BLaER1 treated with 17β-estradiol and CSF1 and Interleukin-3, amounts not matched to agents 10 nM and 100 nM (cell line): ENCODE measurements at regions not wholly inside any gene's neighbourhood (a gene's known extent, or its start where the extent isn't known, plus 50 kb on each side); places are given as distances from the start of the nearest gene placed in this dataset.

Source experiments
- H3K27ac ChIP-seq, 11 experiments: shearing (Covaris generic); formaldehyde crosslinking; 2 replicates each; pipeline ENCODE4 v1.8.1; 2022
- H3K27me3 ChIP-seq, 11 experiments: shearing (Covaris generic); formaldehyde crosslinking; 2 replicates each; pipeline ENCODE4 v1.8.1; 2022
- H3K36me3 ChIP-seq, 11 experiments: shearing (Covaris generic); formaldehyde crosslinking; 2 replicates each; pipeline ENCODE4 v1.8.1; 2022
- H3K4me1 ChIP-seq, 10 experiments: shearing (Covaris generic); formaldehyde crosslinking; 2 replicates each; pipeline ENCODE4 v1.8.1; 2022
- H3K4me2 ChIP-seq, 11 experiments: shearing (Covaris generic); formaldehyde crosslinking; 2 replicates each; pipeline ENCODE4 v1.8.1; 2022
- H3K4me3 ChIP-seq, 10 experiments: shearing (Covaris generic); formaldehyde crosslinking; 2 replicates each; pipeline ENCODE4 v1.8.1; 2022
- H3K9ac ChIP-seq, 11 experiments: shearing (Covaris generic); formaldehyde crosslinking; 2 replicates each; pipeline ENCODE4 v1.8.1; 2022
- H3K9me3 ChIP-seq, 11 experiments: shearing (Covaris generic); formaldehyde crosslinking; replicated peaks in 1 of 11; 2 replicates each; pipeline ENCODE4 v1.8.1; 2022
- H4K20me1 ChIP-seq, 11 experiments: shearing (Covaris generic); formaldehyde crosslinking; 2 replicates each; pipeline ENCODE4 v1.8.1; 2022
- Cebpa-rat ChIP-seq, 11 experiments: shearing (Covaris generic); IDR thresholded peaks; 2 replicates each; pipeline ENCODE4 v1.8.1; 2022

DNA sequence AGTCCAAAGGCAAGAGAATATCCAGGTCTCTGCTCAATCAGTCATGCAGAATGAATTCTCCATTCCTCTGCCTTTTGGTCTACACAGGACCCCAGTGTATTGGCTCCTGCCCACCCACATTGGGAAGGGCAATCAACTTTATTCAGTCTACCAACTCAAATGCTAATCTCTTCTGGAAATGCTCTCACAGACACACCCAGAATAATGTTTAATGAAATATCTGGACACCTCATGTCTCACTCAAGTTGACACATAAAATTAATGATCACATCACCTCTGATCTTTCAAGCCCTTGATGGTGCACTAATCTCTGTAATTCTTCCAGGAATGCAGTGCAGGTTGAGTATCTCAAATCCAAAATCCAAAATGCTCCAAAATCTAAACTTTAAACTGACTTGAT lies 315.6 kb downstream of the HRH4 start:
- Histone ChIP-seq H3K27ac (no peak overlapping the region), H3K9me3 (no peaks in the 10 kb centered on the region), H4K20me1 (no peaks in the 10 kb centered on the region), H3K36me3 (no peaks in the 10 kb centered on the region), H3K4me2 (no peak overlapping the region), H3K4me3 (no peak overlapping the region), H3K4me1 (no peaks in the 10 kb centered on the region), H3K9ac (no peak overlapping the region), H3K27me3 (no peaks in the 10 kb centered on the region)
- TF ChIP-seq Cebpa-rat (IDR thresholded peaks at IDR 0.05) = no peak

- Histone ChIP-seq H3K9me3 (no peaks in the 10 kb centered on the region), H3K4me3 (no peak overlapping the region), H4K20me1 (no peaks in the 10 kb centered on the region), H3K27ac (no peak overlapping the region), H3K27me3 (no peaks in the 10 kb centered on the region), H3K4me1 (no peaks in the 10 kb centered on the region), H3K36me3 (no peaks in the 10 kb centered on the region), H3K9ac (no peak overlapping the region), H3K4me2 (no peak overlapping the region)
- no peak for TF ChIP-seq Cebpa-rat (IDR thresholded peaks at IDR 0.05)
Observed at GRCh38 chr18:24778810-24779418, 318.5 kb downstream of the HRH4 start.

- no peak overlapping the region for H3K27ac ChIP-seq
- no peak overlapping the region for H3K4me3 ChIP-seq
- TF ChIP-seq Cebpa-rat (IDR thresholded peaks at IDR 0.05) = no peak
- no peaks in the 10 kb centered on the region for H3K4me1 ChIP-seq
- peaks cover 0 to 2% (median 0%) of the 10 kb centered on the region in 11 experiments; a peak in 5 of 22 replicates for H3K9me3 ChIP-seq
- H3K4me2 ChIP-seq = no peak overlapping the region
- no peak overlapping the region for H3K9ac ChIP-seq
- no peaks in the 10 kb centered on the region for H4K20me1 ChIP-seq
- no peaks in the 10 kb centered on the region for H3K36me3 ChIP-seq
- no peaks in the 10 kb centered on the region for H3K27me3 ChIP-seq
Observed at GRCh38 chr18:24782566-24782965, 322.1 kb downstream of the HRH4 start.

GRCh38 chr18:24785019-24785418 lies 324.6 kb downstream of the HRH4 start:
- Histone ChIP-seq H3K36me3 (no peaks in the 10 kb centered on the region), H3K27ac (no peak overlapping the region), H3K27me3 (no peaks in the 10 kb centered on the region), H4K20me1 (no peaks in the 10 kb centered on the region), H3K4me1 (no peaks in the 10 kb centered on the region), H3K9ac (no peak overlapping the region), H3K4me2 (no peak overlapping the region), H3K9me3 (peaks cover 0 to 21% (median 6%) of the 10 kb centered on the region in 11 experiments; a peak in 14 of 22 replicates), H3K4me3 (no peak overlapping the region)
- TF ChIP-seq Cebpa-rat (IDR thresholded peaks at IDR 0.05) = no peak

DNA sequence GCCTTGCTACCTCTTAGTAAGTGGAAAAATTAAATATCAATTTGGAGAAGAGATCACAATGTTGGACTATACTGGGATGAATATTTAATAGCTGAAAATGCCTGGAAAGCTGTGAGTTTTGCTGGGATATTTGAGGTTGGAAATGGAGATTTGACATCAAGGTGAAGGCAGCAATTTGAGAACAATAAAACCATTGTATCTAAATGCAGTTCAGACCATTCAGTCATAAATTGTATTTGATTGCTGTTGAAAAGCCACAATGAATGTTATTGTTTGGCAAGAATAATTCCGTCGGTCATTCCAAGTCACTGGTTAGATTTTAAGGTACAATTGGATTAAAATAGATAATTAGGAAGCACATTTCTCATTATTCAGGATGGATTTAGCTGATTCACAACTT lies 325.6 kb downstream of the HRH4 start:
- no peak overlapping the region for H3K4me3 ChIP-seq
- H3K27me3 ChIP-seq = no peaks in the 10 kb centered on the region
- H4K20me1 ChIP-seq = no peaks in the 10 kb centered on the region
- H3K36me3 ChIP-seq = no peaks in the 10 kb centered on the region
- H3K4me1 ChIP-seq = no peaks in the 10 kb centered on the region
- H3K4me2 ChIP-seq = no peak overlapping the region
- peaks cover 0 to 22% (median 6%) of the 10 kb centered on the region in 11 experiments; a peak in 14 of 22 replicates for H3K9me3 ChIP-seq
- no peak overlapping the region for H3K27ac ChIP-seq
- H3K9ac ChIP-seq = no peak overlapping the region
- TF ChIP-seq Cebpa-rat (IDR thresholded peaks at IDR 0.05) = no peak

- no peak overlapping the region for H3K27ac ChIP-seq
- H3K9ac ChIP-seq = no peak overlapping the region
- H3K4me3 ChIP-seq = no peak overlapping the region
- H3K4me2 ChIP-seq = no peak overlapping the region
- no peaks in the 10 kb centered on the region for H3K4me1 ChIP-seq
- no peaks in the 10 kb centered on the region for H3K36me3 ChIP-seq
- H3K27me3 ChIP-seq = no peaks in the 10 kb centered on the region
- no peak for TF ChIP-seq Cebpa-rat (IDR thresholded peaks at IDR 0.05)
- H3K9me3 ChIP-seq = peaks cover 0 to 22% (median 6%) of the 10 kb centered on the region in 11 experiments; a peak in 14 of 22 replicates
- H4K20me1 ChIP-seq = no peaks in the 10 kb centered on the region
Observed at GRCh38 chr18:24790347-24790746, 329.9 kb downstream of the HRH4 start.

- H3K4me2 ChIP-seq = no peak overlapping the region
- no peak overlapping the region for H3K4me3 ChIP-seq
- no peaks in the 10 kb centered on the region for H3K4me1 ChIP-seq
- no peaks in the 10 kb centered on the region for H3K27me3 ChIP-seq
- no peak overlapping the region for H3K9ac ChIP-seq
- no peak overlapping the region for H3K27ac ChIP-seq
- H4K20me1 ChIP-seq = no peaks in the 10 kb centered on the region
- TF ChIP-seq Cebpa-rat (IDR thresholded peaks at IDR 0.05) = no peak
- H3K36me3 ChIP-seq = no peaks in the 10 kb centered on the region
- H3K9me3 ChIP-seq = peaks cover 0 to 22% (median 6%) of the 10 kb centered on the region in 11 experiments; a peak in 14 of 22 replicates
Observed at GRCh38 chr18:24791751-24792545, 331.5 kb downstream of the HRH4 start.

DNA sequence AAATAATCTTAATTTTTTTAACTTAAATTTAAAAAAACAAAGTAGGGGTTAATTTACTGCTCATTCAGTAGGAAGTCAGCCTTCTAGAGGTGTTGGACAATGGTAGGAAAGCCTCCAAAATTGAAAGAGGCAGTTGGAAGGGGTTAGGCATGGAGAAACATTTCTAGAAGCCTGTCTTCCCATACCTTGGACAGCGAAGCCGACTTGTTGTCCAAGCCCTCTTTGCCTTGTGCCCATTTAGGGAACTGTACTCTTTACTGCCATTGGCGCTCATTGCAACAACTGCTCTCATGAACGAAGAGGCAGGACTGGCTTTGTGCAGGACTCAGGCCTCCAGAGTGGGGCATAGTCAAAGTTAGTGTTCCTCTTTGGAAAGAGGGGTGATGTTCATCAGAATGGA lies 333.3 kb downstream of the HRH4 start:
- H3K9ac ChIP-seq = no peak overlapping the region
- no peak overlapping the region for H3K4me2 ChIP-seq
- H4K20me1 ChIP-seq = no peaks in the 10 kb centered on the region
- no peaks in the 10 kb centered on the region for H3K4me1 ChIP-seq
- H3K27me3 ChIP-seq = no peaks in the 10 kb centered on the region
- H3K9me3 ChIP-seq = peaks cover 0 to 11% (median 3%) of the 10 kb centered on the region in 11 experiments; a peak in 9 of 22 replicates
- no peak overlapping the region for H3K4me3 ChIP-seq
- H3K36me3 ChIP-seq = no peaks in the 10 kb centered on the region
- TF ChIP-seq Cebpa-rat (IDR thresholded peaks at IDR 0.05) = no peak
- no peak overlapping the region for H3K27ac ChIP-seq

GRCh38 chr18:24795129-24795528 lies 334.7 kb downstream of the HRH4 start:
- no peaks in the 10 kb centered on the region for H3K4me1 ChIP-seq
- no peaks in the 10 kb centered on the region for H3K27me3 ChIP-seq
- no peak overlapping the region for H3K9ac ChIP-seq
- peaks cover 0 to 8% (median 0%) of the 10 kb centered on the region in 11 experiments; a peak in 1 of 22 replicates for H3K9me3 ChIP-seq
- H4K20me1 ChIP-seq = no peaks in the 10 kb centered on the region
- no peaks in the 10 kb centered on the region for H3K36me3 ChIP-seq
- TF ChIP-seq Cebpa-rat (IDR thresholded peaks at IDR 0.05) = no peak
- H3K27ac ChIP-seq = no peak overlapping the region
- H3K4me2 ChIP-seq = no peak overlapping the region
- no peak overlapping the region for H3K4me3 ChIP-seq

DNA sequence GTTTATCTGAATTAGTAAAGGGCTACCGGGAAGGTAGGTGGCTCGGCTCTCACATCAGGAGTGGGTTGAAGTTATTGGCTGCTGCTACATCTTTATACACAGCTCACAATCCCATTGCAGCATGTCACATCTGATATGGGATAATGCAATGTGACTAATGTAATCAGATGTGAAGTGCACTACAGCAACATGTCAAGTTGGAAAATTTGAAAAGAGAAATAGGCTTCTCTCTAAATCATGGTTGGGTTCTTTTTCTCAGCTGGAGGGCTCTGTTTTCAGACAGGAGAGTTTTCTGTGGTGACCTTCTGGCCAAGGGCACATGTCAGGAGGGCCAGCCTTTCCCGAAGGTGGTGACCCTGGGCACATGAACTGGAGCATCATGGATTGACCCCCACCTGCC lies 337.5 kb downstream of the HRH4 start:
- Histone ChIP-seq H3K27me3 (no peaks in the 10 kb centered on the region), H3K9me3 (no peaks in the 10 kb centered on the region), H3K4me2 (no peak overlapping the region), H3K9ac (no peak overlapping the region), H3K36me3 (no peaks in the 10 kb centered on the region), H3K4me3 (no peak overlapping the region), H4K20me1 (no peaks in the 10 kb centered on the region), H3K4me1 (no peaks in the 10 kb centered on the region), H3K27ac (no peak overlapping the region)
- TF ChIP-seq Cebpa-rat (IDR thresholded peaks at IDR 0.05) = no peak
